ENCODE measurements at regions not wholly inside any gene's neighbourhood (a gene's known extent, or its start where the extent isn't known, plus 50 kb on each side); places are given as distances from the start of the nearest gene placed in this dataset.
A peak's percentile ranks its signal among the peaks of the same experiment; 100 is the strongest.

DNA sequence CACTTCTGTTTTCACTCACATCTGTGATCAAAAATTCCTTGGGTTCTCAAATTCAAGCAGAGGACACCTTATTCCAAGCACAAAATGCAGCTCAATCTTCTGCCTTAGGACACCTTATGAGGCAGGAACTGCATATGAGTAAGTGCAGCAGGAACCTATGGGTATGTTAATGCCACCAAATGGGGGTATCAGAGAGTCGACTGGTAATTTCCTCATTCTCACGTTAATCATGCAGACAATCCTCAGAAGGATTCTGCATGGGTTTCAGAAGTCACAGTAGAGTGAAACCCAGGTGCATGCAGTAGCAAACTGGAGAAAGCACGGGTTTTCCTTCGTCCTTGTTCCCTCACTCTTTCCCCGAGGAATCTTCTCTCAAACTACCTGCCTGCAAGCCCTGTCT, 452.8 kb downstream of the CBLN2 start:
- no peak for DNase-seq (ENCODE audit: low read depth)

DNA sequence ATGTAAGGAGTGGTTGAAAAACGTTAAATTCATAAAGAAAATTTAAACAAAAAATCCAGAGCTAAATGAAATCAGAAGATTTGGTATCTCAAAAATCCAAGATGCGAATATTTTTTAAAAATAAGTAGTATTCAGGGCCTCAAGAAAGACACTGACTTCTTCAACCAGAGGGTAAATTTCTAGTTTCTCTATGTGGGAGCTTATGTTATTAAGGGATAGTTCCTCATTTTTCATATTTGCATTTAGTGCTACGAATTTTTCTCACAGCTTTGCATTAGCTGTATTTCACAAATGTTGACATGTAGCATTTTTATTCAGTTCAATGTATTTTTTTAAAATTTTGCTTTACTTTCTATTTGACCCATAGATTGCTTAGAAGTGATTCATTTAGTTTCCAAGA, 454.7 kb downstream of the CBLN2 start:
- DNase-seq (ENCODE audit: low read depth), result no peak

DNA sequence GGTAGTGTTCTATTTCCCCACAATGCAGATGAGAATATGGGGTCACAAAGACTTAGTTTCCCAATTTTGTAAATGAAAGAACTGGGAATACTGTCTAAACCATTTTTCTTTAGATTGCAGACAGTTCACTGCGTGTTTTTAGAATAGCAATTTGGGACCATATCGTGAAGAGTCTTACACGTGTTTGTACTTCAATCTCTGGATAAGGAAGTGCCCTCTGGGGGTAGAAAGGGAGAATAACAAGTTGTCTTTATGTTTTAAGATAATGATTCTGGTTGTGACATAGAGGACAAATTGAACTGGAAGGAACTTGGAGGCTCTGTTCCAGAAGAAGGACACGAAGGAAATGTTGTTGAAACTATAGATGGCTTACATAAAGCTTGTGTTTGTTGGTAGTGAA, 457.7 kb downstream of the CBLN2 start:
- DNase-seq (ENCODE audit: low read depth), result peak; percentile 30

DNA sequence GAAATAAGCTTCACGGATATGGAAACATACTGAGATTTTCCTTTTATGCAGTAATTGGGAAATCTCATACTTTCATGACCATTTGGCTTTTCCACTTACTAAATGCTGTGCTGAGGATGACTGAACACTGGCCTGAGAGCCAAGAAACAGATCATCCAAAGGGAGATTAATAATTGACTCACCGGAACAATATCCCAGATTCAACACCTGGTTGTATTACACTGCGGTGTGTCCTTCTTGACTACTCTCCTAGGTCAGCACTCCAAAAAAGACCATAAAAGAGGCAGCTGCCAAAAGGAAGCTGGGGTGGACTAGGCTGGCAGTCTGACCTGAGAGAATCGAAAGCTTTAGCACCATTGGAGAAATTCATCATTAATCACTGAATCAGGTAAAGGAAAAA, 469.1 kb downstream of the CBLN2 start:
- no peak for DNase-seq (ENCODE audit: low read depth)

DNA sequence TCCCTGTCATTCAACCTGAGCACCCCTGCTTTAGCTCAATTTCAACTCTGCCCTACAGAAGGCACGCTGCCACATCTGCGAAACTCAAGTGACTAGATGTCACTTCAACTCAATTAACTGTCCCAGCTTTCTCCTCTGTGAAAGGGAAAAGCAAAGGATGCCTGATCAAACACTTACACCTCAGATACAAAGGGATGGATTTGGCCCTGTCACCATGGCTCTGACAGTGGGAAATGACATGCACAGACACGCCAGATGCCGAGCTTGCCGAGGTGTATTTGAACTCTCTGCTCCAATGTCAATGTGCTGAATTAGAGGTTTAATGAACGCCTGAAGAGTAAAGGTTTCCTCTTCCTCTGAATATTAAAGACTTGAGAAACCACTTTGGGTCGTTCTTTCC, 481.1 kb downstream of the CBLN2 start:
- DNase-seq (ENCODE audit: low read depth), result no peak

DNA sequence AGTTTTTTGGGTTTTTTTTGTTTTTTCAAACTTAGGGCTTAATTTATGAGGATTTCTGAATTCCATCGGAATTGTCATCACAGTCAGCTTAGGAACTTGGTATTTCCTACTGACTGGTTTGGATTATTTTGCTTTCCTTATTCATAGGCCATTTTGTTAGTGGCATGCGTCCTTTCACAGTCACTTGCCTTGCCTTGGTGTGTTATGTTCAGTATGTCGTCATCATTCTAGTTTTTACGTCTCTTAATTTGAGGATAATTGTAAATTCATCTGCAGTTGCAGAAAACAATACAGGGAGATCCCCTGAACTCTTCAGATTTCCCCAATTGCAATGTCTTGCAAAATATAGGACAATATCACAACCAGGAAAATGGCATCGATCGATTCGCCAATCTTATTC, 485.3 kb downstream of the CBLN2 start:
- DNase-seq (ENCODE audit: low read depth), result no peak

DNA sequence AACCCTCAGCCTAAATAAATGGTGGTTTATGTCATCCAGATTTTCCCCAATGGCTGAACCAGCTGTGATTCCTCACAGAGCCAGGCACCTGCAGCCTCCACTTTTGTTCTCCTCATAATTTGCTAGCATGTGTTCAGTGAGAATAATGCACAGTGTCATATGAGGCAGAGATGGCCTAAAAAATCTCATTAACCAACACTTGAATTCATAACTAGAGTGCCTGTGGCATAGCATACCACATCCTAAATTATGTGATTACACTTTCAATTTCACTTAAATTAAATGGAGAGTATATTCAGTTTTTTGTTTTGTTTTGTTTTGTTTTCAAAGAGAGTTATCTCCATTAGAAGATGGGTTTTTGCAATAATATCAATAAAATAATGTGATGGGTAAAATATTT, 488.0 kb downstream of the CBLN2 start:
- DNase-seq (ENCODE audit: low read depth), result no peak

DNA sequence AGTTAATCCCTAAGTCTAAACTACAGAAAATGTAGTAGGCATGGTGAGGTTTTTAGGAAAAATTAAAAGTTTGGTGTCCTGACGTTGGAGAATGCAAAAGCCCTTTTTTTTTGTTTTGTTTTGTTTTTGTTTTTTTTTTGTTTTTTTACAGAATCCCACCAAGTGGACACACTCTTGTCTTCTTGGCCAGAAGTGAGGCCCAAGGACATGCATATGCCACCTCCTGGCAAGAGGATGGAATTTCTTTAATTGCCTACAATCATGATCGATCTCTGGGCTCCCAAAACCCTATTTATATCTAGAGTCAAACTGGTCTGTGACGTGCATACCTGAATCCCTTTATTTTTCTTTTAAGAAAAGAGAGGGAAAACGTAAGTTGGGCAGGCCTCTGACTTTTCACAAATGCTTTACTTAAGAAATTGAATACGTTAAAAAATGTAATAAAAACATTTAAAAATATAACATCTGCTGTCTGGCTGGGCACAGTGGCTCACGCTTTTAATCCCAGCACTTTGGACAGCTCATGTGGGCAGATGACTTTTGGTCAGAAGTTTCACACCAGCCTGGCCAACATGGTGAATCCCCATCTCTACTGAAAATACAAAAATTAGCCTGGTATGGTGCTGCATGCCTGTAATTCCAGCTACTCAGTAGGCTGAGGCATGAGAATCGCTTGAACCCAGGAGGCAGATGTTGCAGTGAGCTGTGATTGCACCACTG, 502.7 kb downstream of the CBLN2 start:
- DNase-seq (ENCODE audit: low read depth), result peak; percentile 9

DNA sequence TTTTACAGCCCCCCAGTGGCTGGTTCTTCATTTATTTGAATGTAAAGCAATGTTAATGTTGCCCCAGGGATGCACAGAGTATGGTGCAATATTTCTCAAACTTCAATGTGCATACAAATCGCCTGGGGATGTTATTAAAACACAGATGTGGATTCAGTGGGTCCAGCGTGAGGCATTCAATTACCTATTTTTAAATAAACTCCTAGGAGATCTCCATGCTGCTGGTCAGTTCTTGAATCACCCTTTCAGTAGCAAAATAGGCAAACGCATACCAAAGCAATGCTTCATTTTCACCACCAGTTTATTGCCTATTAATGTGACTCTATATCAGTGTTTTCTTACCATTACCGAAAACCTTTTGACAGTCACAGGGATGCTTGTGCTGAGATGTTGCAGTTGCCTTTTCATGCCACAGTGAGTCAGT, 530.7 kb downstream of the CBLN2 start:
- peak; percentile 71 for DNase-seq (ENCODE audit: low read depth)

DNA sequence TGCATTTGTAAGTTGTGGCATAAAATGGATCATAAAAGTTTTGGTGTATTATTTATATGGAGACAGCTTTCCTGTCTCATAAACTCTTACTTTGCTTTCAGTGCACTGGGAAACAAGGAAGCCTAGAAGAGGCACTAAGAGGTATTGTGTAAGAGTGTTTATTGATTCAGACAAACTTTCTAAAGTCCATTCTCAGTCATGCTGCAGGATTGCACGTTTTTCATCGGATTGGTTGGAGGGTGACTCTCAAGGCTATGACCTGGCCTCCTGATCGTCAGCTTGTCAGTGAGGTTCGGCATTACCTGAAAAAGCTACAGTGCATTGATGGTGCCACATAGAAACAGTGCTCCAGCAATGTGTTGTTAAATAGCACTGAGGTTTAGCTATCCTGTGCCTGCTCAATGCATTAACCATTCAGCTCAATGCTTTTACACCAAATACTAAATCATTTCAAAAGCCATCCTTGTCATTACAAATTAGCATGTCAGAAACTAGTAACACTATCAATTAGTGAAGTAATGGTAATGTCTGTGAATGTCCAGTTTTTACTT, 545.5 kb downstream of the CBLN2 start:
- no peak for DNase-seq (ENCODE audit: low read depth)

DNA sequence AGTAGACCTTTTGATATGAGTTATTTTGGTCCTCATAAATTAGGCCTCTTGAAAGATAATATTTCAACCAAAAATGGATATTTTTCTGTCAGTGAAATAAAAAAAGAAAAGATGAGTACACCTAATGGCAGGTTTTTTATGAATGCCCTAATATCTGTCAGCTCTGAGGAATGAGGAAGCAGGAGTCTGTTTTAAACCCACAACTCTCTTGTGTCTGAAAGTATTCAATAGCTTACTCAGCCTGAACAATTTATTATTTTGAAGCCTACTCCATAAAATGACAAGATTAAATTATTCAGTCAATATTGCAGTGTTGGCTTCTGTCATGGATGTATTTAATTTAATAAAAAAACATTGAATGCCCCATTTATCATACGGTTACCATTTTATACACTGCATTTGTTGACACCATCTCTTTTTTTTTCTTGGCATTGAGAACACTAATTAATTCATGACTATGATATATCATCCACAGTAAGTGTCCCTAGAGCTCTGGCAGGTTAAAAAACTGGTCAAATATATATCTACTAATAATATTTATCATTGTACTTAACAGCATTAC, 548.2 kb downstream of the CBLN2 start:
- no peak for DNase-seq (ENCODE audit: low read depth)

DNA sequence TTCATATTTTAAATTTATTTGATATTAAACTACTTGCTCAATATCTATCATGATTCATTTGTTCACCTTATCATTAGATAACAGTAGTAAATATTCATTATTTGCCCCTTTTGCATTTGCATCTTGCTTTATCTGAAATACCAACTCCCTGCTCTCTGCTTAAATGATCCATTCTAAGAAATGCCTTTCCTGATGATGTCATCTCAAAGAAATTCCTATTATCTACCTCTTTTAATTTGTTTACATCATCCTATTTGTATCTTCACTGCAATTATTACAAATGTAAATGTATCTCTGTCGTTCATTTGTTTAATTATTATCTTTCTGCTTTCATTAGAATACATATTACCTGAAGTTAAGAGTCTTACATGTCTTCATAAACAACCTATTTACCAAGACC, 549.9 kb downstream of the CBLN2 start:
- no peak for DNase-seq (ENCODE audit: low read depth)

DNA sequence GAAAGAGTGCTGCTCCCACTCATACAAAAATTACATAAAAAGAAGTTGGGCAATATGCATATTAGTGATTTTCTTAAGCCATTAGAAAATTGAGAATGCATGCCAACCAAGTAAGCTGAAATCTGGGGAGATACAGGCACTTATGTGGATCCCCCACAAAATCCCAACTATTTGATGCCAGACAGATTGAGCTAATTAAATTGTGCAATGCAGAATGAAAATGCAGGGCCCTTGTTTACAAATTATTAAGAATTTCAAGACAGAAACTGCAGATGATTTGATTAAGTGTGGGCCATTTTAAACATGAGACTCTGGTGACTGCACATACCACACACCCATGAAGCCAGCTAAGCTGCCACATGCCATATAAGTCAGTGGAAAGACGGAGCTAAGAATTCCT, 554.5 kb downstream of the CBLN2 start:
- no peak for DNase-seq (ENCODE audit: low read depth)

DNA sequence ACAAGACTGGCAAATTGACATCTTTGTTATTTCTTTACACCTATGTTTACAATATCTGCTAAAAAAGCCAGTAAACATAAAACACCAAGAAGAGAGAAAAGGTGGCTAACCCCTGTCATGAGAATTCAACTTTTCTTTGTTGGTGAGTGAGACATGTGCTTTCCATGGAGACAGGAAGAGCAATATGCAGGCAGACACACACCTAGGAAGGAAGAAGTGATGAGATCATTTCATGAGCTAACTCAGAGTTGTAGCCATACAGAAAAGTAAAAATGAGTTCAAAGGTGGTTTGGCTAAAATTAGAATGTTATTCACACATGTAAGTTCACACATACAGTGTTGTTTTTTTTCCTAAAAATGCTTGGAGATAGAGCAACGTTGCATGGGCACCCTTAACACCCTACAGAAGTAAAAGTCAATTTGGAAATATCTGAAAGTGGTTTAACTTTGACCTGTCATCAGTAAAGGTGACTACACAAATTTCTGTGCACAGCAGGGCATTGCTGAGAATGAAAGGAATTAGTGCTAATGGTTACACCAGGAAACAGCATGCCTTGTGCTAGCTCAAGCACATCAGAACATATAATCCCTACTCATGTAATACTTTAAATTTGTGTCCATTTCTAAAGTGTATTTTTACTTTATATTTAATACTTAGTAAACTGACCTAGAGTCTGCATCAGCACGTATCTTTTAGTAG, 557.6 kb downstream of the CBLN2 start:
- peak; percentile 23 for DNase-seq (ENCODE audit: low read depth)

DNA sequence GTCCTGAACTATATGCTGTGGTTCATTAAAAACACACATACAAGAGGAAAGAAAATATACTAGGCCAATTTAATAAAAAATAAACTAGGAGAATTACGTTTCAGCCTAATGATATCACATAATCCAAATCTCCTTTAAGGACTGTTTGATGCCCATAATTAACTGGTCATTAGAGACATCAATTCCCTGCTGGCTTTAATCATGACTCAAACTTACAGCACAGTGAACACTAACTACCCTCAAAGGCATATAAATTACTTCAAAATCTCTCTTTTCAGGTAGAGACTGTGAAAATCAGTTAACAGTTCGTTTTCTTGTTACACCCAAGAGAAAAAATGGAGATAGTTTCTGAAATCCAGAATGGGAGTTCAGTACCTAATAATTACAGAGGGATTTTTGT, 567.4 kb downstream of the CBLN2 start:
- DNase-seq (ENCODE audit: low read depth), result no peak

DNA sequence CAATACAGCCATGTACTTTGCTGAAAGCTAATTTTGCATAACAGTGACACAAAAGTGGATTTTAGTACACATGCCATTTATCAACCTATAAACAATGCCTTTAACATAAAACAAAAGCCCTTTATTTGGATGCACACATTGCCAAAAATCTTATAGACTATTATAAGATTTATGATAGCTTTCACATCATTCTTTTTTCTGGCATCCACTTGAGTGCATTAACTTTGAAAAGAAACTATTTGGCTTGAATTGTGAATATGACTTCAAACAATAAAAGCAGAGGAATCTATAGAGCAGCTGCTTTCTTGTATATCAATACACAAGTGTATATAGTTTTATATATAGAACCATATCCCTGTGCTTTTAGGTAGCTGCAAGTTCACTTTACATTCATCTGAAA, 577.4 kb downstream of the CBLN2 start:
- DNase-seq (ENCODE audit: low read depth), result no peak

DNA sequence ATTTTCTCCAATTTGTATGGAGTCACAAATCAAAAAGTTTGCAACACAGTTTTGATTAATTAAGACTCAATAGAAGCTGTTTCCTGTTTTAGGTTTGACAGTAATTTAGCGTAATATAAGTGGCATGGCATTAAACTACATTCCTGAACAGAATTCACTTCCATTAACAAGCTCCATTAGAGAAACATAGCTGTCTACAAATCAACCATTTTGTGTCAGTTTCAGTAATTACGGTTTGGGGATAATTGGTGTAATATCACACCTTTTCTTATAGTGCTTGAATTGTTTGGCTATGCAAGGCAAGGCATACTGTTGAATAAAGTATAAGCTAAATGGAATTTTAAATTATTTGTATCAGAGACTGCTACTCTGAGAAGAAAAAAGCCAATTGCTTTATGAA, 585.5 kb downstream of the CBLN2 start:
- DNase-seq (ENCODE audit: low read depth), result no peak

DNA sequence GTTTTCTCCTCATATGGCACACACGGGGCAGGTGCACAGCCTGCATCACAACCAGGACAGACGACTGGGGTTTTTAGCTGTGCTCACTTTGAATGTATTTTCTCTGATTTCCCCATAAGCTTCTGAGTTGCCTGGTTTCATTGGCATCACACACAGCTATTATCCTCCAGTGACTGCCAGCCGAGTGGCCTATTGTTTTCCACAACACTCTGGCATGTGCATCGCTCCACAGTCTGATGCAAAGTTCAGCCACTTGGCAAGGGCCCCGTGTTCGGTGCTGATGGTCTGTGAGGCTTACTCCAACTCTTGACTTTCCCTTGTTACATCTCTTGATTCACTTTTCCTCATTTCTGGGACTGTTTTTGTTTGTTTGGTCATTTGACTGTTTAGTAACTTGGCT, 593.1 kb downstream of the CBLN2 start:
- DNase-seq (ENCODE audit: low read depth), result no peak

DNA sequence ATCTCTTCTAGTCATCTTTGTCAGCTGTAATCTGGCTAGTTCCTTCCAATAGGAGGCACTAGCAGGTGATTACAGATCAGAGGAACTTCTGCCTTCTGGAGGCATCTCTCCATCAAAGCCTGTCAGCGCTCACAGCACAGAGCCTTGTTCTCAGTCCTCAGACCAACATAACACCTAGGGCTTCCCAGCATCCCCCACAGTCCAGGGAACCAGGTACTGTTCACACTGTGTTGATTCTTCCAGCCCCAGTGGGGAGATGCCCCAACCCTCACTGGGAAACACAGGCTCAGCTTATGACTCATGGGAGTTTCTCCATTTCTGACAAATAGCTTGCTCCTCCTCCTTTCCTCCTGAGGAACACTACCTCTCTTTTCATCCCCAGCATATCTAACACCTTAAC, 601.7 kb downstream of the CBLN2 start:
- peak; percentile 15 for DNase-seq (ENCODE audit: low read depth)

DNA sequence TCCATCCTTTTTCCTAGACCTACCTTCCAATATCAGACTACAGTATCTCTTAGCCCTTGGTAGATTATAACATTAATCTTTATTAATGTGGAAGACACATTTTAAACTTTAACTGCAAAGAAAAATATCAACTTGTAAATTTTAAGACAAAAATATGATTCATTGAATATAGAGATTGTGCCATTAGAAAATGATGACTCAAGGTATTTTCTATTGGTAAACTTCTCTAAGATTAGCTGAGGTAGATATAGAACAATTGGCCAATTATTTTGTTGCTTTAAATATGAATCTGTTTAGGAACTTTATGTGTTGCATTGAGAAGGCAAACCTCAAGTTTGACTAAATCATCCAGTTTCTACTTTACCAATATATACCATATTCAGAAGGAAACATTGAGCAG, 604.7 kb downstream of the CBLN2 start:
- DNase-seq (ENCODE audit: low read depth), result no peak

DNA sequence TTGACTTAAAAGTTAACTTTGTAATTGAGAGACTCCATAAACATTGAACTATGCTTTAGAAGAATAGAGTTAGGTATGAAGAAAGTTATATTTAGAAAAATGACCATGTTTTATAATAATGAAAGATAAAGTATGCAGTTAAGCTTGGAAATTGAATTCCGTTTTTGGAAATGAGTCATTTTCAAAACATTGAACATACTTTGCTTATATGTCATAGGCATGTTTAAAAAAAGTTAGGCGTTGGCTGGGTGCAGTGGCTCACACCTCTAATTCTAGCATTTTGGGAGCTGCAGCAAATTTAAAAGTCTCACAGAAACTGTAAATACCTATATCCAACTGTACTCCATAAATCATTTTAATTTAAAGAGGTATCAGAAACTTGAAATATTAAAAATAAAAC, 607.4 kb downstream of the CBLN2 start:
- DNase-seq (ENCODE audit: low read depth), result peak; percentile 4

DNA sequence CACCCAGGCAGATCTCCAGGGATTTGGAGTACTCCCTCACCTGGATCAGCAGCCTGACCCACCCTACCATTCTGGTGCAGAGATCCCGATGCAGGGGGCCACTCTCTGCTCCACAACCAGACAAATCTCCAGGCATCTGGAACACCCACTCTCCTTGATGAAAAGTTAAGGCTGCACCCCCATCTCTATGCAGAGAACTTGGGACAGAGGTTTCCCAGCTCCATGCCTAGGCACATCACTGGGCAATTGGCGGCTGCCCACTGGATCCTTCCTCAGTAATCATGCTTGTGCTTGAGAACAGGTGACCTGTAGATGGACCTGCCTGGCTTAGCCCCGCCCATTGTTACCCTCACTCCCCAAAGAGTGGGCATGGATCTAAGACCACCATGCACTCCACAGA, 624.9 kb downstream of the CBLN2 start:
- DNase-seq (ENCODE audit: low read depth), result no peak

DNA sequence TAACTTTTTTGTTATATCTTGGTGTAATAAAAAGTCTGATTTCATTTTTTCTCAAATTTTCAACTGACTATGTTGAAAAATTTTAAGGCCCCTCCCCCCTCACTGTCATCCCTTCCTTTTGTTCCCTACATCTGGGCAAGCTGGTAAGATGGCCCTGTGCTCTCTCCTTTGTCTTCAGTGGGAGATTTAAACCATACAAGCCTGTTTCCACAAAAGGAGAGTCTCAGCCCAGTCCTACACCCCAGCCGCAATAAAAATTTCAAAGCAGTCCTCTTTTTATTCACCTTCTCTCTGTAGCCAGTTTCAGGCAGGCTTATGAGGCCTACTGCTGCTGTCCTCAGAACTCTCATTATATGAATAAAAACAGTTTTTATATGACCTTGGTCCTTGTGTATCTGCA, 630.5 kb downstream of the CBLN2 start:
- no peak for DNase-seq (ENCODE audit: low read depth)
